NCI-H1930 (cell line): ENCODE measurements at regions not wholly inside any gene's neighbourhood (a gene's known extent, or its start where the extent isn't known, plus 50 kb on each side); places are given as distances from the start of the nearest gene placed in this dataset.
"Not testable (repeated sequence)": the region's sequence is repeated elsewhere in the genome, so short reads cannot be mapped to it uniquely, and the experiment has no call there.

Experiments
- DNase-seq, 2 experiments: peaks; one replicate each; lab custom pipeline; 2025; lab: John Stamatoyannopoulos, UW

DNA sequence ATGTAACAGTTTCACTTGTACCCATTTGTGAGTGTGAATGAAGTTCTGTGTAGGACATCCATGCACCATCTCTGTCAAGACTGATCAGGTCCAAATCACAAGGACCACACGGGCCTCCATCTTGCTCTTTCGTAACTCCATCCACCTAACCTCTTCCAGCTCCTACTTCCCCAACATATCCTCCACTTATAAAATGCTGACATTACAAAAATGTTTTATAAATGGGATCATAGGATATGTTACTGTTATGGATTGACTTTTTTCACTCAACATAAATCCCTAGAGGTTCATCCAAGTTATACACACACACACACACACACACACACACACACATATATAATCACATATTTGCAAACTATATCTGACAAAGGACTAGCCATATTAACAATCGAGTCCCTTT lies 476.8 kb downstream of the ZNF516 start:
- DNase-seq = no peak

DNA sequence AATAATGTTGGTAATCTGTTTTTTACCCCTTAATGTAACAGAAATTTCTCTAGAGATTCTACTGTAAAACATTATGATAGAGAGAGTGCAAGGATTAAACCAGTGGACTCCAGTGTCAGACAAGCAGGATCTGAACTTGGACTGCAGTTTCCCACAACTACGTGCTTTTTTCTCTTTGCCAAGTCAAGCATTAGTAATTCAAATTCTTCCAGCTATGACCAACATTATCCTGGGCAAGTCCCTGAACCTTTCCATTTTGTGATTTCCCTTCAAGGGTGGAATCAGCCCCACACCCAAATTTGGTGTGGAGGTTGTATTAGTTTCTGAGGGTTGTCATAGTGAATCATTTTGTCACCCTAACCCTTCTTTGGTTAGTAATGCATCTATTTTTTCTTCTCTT lies 482.0 kb downstream of the ZNF516 start:
- no peak for DNase-seq

DNA sequence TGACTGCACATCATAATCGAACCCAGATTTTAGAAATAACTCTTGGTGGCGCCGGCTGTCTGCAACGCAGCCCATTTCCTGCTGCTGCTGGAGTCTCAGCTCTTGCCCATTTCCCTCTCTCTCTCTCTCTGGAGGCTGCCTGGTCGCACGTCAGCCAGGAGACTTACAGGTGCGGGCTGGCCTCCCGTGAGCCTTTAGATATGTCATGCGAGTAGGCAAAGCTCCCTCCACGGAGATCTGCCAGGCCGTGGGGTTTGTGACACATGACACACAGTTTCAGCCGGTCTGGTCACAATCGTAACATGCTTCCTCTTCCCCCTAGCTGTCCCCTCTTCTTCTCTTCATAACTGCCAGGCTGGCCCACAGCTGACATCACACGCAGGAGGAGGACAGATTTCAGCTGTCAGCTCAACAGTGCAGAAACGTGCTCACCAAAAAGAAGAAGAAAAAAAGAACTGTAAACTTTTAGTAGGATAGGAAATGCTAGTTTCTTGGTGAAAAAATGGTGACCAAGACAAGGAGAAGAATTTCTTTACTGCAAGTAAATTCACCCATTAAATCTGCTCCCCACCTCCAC lies 489.3 kb downstream of the ZNF516 start:
- no peak for DNase-seq

DNA sequence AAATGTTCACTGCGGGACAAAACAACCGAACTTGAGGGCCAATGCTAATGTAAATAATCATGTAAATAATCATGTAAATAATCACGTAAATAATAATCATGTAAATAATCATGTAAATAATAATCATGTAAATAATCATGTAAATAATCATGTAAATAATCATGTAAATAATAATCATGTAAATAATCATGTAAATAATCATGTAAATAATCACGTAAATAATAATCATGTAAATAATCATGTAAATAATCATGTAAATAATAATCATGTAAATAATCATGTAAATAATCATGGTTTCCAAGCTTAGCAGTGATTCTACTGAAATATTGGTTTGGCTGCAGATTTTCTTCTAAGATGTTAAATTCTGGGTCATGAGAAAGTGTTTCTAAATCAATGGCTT lies 507.1 kb downstream of the ZNF516 start:
- DNase-seq = not testable (repeated sequence)

DNA sequence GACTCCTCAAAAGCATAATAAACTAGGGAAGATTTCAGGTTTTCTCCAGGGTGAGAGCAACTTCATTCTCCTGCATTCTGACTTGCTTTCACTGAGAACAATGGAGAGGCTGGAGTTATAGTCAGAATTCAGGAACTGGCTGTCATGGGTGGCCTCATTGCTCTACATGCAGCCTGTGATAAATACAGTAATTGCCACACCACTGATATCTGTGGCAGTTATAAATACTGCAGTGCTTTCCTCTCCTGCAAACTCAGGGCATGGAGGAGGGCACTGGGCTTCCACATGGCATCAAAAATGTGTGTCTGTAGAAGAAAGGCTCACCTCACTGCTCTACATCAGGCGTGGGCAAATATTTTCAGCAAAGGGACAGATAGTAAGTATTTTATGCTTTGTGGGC lies 510.2 kb downstream of the ZNF516 start:
- DNase-seq = no peak

DNA sequence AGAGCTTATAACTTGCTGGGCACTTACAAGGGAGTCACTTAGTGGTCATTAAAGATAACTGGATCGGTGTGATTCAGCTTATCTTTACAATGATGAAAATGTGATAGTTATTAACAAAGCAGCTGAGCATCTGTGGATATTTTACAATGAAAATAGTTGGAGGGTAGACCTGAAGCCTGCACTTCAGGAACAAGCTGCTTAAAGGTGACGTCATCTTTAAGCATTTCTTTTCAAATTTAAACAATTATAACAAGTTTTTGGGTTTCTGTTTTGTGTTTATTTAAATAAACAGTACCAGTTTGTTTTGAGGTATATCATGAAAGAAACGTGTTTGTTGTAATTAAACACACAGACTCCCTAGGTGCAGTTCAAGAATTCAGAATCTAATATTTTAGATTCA lies 513.9 kb downstream of the ZNF516 start:
- DNase-seq = no peak

DNA sequence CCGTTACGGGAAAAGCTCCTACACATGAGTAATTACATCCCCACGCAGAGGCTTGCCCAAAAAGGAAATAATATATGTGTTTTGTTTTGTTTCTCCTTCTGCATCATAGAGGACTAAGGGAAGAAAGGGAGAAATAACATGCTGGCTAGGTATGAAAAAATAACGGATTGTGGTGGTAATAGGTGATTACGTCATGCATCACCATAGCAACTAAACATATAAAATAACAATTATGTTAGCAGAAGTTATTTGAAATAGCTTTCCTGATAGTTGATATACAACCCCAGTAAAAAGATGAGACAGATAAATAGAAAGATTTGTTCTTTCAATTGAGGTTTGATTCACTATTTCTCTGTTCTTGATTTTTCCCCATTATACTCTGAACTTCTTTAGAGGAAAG lies 518.0 kb downstream of the ZNF516 start:
- no peak for DNase-seq

DNA sequence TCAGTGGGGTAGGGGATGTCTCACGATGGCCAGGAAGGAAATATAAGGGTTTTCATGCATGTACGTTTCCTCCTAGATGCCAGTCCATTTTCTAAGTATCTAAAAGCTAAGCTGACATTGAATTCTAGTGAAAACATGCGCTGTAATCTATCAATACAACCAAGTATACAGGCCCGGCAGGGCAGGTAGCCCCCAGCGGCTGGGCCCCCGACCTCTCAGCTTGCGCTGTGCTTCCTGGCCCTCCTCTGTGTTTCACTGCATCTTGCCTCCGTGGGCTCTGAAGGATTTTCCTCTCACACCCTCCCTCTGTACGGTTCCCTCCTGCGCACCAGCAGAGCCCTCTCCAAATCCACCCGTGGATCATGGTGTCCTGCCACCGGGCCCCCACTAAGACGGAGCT lies 524.8 kb downstream of the ZNF516 start:
- no peak for DNase-seq

DNA sequence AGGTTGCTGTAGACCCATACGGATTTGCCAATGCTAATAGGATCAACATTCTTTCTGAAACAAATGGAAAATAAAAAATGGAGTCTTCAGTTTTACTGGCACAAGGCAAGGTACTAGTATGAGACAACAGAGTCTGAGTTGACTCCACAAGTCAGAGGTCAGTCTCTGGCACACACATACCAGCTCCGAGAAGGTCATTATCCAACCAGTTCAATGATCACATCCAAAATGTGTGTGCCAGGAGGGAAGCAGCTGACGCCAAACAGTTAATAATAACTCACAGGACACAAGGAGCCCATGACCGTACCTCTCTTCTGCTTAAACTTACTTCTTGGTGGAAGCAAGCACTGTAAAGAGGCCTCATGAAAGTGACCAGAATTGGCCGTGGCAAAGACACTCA lies 528.6 kb downstream of the ZNF516 start:
- DNase-seq = no peak

DNA sequence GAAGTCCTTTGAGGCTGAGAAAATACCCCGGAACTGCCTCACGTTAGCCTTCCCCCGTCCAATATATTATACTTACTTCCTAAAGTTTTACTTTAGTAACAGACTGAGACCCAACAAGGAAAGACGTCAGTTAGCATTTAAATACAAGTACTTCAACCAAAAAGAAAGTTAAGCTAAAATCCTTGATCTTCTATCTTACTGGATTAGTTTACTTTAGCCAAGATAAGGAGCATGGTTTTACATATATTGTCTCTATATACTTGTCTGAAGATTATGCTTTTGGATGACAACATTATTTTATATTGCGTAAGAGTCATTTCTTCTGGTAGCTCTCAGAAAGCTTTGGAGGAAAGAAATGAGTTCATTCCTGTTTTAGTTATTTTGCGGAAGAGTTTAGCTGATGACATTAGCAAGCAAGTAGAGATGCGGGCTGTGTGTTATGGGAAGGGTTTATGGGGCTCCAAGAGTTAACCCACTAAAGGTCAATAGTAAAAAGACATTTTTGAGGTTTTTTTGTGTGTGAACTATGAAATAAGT lies 532.9 kb downstream of the ZNF516 start:
- DNase-seq = no peak

DNA sequence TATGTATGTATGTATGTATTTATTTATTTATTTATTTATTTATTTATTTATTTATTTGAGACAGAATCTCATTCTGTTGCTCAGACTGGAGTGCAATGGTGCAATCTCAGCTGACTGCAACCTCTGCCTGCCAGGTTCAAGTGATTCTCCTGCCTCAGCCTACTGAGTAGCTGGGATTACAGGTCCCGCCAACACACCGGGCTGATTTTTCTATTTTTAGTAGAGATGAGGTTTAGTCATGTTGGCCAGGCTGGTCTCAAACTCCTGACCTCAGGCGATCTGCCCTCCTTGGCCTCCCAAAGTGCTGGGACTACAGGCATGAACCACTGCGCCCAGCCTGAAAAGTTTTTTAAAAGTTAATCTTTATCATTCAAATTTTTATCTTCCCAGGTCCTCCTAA lies 532.9 kb upstream of the SMIM21 start:
- DNase-seq = not testable (repeated sequence)

DNA sequence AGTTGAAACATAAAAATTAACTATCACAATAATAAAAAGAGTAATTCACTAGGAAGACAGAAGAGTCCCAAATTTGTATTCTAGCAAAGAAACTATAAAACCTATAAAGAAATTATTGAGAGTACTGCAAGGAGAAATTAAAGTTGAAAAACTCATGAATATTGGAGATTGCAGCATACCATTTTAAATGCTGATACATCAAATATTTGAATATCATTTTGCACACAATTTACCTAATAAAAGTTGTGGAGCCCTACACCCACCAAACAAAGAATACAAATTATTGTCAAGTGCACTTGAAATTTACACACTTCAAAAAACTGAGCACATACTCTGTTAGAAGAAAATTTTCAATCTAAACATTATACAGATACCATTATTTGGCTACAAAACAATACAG lies 531.6 kb upstream of the SMIM21 start:
- no peak for DNase-seq

DNA sequence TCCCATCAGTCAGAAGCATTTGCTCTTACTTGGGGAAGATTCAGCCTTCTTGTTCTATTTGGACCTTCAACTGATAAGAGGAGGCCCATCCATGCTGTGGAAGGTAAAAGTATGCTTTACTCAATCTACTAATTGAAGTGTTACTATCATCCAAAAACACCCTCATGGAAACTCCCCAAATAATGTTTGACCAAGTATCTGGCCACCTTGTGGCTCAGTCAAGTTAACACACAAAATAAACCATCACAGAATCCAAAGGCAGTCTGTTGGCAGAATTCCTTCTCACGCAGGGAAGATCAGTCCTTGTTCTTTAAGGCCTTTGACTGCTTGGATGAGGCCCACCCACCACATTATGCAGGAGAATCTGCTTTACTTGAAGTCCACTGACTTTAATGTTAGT lies 531.2 kb upstream of the SMIM21 start:
- no peak for DNase-seq

DNA sequence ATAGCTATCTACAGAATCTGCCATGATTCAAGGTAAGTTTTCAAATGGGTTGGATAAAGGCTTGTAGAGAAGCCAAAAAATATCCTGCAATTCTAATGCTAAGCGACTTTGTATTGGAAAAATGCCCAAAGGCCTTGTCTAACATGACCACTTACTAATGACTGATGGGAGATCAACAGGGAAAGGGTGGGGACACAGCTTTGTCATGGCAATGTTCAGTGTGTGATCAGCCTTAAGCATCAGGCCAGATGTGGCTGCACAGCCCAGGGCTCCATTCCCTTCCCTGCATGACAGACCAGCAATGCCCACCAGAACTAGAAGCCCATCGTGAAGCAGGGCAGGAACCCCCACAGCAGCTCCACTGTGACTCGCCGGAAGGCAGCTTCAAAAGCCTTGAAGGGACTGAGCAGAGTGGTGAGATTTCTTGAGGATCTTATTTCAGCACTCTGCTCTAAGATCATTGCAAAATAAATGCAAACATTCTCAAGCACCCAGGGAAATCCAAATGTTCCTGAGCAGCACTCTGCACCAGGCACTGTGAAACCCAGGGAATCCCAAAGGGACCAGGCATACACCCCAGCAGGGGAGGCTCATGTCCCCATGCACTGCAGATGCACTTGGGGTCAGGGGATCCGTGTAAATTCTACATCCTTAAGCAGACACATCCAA lies 517.9 kb upstream of the SMIM21 start:
- no peak for DNase-seq

DNA sequence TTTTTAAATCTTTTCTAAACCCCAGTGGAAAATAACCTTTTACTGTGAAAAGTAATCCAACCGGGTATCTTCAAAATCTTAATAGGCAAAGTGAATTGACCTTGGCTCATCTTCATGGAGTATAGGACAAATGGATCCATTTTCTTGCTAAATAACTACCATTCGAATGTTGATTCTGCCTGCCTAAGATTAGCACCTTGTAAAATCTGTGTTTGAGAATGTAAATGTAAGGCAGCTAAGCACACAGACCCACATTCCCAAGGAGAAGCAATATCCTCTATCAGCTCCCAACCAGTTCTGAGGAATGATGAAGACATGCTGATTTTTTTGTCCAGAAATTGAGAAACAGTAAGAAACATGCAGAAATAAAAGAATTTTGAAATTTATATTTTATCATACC lies 509.8 kb upstream of the SMIM21 start:
- DNase-seq = no peak

DNA sequence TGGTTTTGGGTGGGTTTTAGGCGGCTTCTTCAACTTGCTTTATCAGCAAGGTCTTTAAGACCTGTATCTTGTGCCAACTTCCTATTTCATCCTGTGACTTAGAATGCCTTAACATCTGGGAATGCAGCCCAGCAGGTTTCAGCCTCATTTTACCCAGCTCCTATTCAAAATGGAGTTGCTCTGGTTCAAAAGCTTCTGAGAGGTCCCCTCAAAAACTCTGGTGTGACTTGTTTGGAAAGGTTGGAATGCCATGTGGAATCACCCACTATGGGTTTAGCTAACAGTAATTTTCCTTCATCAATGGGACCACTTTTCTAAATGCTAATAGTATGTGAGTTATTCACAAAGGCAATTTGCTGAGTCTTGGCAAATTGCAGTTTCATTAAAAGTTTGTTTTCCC lies 509.4 kb upstream of the SMIM21 start:
- no peak for DNase-seq

DNA sequence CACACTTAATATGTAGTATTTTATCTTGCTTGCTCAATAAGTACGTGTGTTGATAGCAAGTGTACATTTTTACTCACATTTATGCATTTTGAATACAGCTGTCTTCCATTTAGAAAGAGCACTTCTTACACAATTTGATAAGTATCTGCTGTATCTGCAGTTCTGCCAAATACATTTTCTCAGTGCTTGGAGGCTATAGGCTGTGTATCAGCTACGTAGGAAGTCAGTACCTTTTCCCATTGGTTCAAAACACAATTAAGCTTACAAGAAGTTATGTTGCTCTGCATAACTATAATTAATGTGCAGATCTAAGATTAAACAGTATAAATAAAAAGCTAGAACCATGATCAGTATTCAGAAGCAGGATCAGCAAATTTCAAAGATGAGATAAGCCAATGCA lies 503.6 kb upstream of the SMIM21 start:
- DNase-seq = no peak

DNA sequence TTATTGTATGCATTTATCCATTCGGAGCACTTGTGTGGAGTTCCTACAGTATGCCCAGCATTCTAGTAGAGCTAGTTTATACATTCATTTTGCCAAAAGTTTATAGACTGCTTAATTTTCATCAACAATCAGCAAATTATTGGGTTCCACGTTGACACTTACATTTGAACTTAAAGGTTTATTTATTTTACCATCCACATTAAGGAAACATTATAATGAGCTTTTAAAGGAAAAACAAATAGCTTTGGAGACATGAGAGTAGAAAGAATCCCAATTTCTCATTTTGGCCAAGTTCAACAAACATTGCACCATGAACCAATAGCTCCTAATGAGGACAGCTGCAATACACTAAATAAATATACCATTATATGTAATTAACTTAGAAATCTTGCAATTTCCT lies 501.2 kb upstream of the SMIM21 start:
- DNase-seq = peak in 1 of 2 experiments; percentile 26

DNA sequence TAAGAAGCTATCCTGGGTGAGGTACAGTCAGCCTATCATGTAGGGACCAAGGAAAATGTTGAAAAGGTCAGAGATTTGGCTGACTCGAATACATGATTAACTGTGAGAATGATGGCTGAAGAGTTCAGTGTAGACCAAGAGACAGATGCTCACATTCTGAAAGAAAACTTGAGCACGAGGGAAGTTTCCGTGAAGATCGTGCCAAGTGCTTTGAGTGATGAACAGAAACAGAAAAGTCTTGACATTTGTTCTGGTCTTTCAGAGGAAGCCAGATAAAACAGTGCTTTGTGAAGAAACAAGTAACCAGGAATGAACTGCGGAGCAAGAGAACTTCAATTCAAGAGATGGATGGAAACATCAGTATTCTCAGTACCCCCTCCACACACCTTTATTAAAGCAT lies 500.3 kb upstream of the SMIM21 start:
- no peak for DNase-seq

DNA sequence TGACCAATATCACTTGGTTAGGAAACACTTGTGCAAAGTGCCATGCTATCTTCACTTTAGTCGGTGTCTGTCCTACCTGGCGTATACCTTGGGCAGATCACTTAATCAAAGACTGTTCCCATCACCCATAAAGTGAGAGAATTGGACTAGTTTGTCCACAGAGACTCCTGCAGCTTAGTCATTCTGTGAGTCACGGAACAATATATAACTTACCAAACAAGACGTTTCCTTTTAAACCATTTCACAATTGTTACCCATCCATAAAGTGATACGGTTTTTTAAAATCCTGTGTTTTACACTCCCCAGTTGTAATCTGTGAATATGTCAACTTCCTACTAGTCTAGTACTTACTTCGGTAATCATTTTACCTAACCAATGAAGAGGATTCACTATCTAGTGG lies 499.3 kb upstream of the SMIM21 start:
- DNase-seq = no peak

DNA sequence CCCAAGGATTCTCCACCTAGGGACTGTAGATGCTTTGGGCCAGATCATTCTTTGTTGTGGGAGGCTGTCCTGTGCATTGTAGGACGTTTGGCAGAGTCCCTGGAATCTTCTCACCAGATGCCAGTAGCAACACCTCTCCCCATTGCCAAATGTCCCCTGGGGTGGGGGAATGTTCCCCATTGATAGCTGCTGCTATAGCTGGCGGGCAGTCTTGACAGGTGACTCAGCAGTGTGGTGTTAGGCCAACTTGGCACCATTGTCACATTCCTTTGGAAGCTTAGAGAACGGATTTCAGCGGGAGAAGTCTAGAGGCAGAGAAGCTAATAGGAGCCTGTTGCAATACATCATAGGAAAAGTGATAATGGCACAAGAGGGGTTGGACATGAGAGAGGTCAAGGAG lies 495.7 kb upstream of the SMIM21 start:
- DNase-seq = no peak

DNA sequence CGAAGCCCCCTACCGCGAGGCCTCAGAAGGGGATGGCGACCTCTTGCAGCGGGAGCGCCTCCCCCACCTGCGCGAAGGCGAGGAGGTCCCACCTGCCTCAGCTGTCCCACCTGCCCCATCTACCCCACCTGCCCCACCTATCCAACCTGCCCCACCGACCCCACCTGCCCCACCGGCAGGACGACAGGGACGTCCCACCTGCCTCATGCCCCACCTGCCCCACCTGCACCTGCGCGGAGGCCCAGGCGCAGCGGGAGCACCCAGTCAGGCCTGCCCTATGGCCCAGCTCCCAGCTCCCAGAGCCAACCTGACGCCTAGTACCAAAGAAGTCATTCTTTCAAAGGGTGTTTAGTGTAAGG lies 489.1 kb upstream of the SMIM21 start:
- no peak for DNase-seq

DNA sequence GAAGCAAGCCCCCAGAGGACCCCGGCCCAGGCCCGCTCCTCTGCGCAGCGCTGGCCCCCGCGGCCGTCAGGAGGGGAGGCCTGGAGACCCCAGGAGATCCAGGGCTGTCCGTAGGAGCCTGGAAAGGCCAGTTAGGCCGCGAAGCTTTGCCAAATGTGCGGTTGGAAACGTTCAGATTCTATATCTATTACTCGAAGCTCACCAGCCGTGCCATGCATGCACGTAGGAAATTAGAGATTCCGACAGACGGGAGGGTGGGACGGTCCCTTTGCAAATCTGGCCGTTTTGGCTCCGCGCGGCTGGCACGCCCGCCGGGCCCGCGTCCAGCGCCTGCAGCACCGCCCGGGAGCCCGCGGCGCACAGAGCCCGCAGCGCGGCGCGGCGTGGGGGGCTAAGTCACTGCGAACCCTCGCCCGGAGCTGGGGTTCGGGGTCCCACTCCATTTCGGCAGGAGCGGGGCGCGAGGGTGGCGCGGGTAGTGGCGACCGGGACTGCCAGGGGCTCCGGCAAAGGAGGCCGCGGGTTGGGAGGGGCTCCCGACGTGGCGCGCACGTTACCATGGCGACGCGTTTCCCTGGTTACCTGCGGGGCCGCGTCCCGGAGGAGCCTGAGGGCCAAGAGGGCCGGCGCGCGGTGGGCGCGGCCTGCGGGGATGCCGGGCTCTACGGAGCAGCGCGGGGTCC lies 488.6 kb upstream of the SMIM21 start:
- DNase-seq = peak; percentile 86 to 89

DNA sequence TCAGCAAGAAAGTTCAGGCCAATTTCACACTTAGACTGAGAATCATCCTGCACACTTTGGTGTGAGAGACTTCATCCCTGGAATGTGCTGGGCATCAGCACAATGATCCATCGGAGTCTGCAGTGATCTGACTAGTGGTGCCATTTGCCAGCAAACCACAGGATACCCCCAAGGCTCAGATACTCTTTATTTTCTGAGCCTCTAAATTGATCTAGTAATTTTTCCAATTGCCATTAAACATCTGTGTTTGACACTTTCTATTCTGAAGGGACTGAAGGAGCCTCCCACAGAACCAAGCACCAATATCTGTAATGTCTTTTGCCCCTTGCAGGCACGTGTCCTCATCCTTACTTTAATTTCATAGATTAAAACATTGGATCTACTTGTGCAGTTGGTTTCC lies 485.3 kb upstream of the SMIM21 start:
- no peak for DNase-seq
